ENCODE measurements at regions not wholly inside any gene's neighbourhood (a gene's known extent, or its start where the extent isn't known, plus 50 kb on each side); places are given as distances from the start of the nearest gene placed in this dataset.
"Not testable (repeated sequence)": the region's sequence is repeated elsewhere in the genome, so short reads cannot be mapped to it uniquely, and the experiment has no call there.

DNA sequence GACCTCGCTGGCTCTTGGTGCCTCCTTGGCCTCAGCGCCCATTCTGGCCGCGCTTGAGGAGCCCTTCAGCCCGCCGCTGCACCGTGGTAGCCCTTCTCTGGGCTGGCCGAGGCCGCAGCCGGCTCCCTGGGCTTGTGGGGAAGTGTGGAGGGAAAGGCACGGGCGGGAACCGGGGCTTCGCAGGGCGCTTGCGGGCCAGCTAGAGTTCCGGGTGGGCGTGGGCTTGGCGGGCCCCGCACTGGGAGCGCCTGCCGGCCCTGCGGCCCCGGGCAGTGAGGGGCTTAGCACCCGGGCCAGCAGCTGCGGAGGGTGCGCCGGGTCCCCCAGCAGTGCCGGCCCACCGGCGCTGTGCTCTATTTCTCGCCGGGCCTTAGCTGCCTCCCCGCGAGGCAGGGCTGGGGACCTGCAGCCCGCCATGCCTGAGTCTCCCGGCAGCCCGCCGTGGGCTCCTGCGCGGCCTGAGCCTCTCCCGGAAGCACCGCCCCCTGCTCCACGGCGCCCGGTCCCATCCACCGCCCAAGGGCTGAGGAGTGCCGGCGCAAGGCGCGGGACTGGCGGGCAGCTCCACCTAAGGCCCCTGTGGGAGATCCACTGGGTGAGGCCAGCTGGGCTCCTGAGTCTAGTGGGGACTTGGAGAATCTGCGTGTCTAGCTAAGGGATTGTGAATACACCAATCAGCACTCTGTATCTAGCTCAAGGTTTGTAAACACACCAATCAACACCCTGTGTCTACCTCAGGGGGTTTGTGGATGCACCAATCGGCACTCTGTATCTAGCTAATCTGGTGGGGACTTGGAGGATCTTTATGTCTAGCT, 141.1 kb downstream of the SLCO4C1 start:
- DNase-seq (ENCODE audit: low read depth), result not testable (repeated sequence)

GRCh38 chr5:102154291-102154690, 141.8 kb downstream of the SLCO4C1 start:
- no peak for DNase-seq (ENCODE audit: low read depth)

- no peak for DNase-seq (ENCODE audit: low read depth)
Measured at GRCh38 chr5:102153003-102153759, 142.9 kb downstream of the SLCO4C1 start.

GRCh38 chr5:102139029-102139428, 157.1 kb downstream of the SLCO4C1 start:
- DNase-seq (ENCODE audit: low read depth), result no peak

DNA sequence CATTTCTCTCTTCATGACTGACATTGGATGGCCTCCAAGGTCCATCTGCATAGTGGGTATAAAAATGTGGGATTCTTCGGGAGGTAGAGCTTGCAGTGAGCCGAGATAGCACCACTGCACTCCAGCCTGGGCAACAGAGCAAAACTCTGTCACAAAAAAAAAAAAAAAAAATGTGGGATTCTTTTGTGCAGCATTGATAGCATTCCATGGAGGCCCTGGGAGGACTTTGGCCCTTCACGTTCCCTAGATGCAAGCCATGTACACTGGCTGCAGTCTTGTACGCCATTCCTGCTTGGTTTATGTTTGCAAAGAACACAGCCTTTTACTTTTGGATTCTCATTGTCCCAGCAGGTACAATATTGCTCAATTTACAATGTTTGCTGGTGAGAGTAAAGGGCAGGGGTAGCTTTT, 157.8 kb downstream of the SLCO4C1 start:
- no peak for DNase-seq (ENCODE audit: low read depth)

DNA sequence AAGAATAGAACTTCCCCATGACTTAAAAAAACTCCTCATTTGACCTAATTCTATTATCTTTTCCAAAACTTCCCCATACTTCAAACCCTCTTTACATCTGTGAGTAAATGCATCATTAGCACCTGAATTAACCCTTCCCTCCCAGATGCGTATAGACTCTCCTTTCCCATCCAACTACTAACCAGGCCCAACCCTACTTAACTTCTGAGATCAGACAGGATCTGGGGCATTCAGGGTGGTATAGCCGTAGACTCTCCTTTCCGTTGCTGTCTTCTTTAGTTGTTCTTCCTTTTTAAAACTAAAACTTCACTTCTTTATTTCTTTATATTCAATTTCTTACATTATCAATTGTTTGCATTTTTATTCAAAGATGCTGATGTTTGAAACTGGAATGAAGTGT, 165.2 kb downstream of the SLCO4C1 start:
- no peak for DNase-seq (ENCODE audit: low read depth)

- DNase-seq (ENCODE audit: low read depth), result no peak
Measured at GRCh38 chr5:102130386-102130785, 165.7 kb downstream of the SLCO4C1 start.

GRCh38 chr5:102119252-102119651, 176.8 kb downstream of the SLCO4C1 start:
- DNase-seq (ENCODE audit: low read depth), result no peak

GRCh38 chr5:102115736-102116135, 180.3 kb downstream of the SLCO4C1 start:
- no peak for DNase-seq (ENCODE audit: low read depth)

- DNase-seq (ENCODE audit: low read depth), result no peak
Measured at GRCh38 chr5:102114525-102115069, 181.5 kb downstream of the SLCO4C1 start.

DNA sequence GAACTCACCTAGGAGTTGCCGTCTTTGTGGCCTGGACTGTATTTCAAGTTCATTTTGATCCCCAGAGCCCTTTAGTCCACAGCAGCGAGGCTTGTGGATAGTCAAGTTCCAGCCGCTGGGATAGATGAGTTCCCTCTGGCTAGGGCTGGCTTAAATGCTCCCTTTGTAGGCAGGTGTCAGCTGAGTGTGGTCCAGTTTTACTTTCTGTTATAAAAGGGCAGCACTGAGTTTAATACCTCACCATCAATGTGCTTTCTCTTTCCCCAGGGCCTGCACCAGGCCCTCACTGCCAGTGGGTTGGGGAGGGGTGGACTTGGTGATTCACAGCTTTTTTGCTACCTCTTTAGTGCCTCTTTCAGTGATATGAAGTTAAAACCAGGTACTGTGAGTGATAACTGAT, 188.2 kb downstream of the SLCO4C1 start:
- DNase-seq (ENCODE audit: low read depth), result no peak

GRCh38 chr5:102106599-102106998, 189.5 kb downstream of the SLCO4C1 start:
- DNase-seq (ENCODE audit: low read depth), result no peak

GRCh38 chr5:102099766-102100331, 196.2 kb downstream of the SLCO4C1 start:
- DNase-seq (ENCODE audit: low read depth), result no peak

DNA sequence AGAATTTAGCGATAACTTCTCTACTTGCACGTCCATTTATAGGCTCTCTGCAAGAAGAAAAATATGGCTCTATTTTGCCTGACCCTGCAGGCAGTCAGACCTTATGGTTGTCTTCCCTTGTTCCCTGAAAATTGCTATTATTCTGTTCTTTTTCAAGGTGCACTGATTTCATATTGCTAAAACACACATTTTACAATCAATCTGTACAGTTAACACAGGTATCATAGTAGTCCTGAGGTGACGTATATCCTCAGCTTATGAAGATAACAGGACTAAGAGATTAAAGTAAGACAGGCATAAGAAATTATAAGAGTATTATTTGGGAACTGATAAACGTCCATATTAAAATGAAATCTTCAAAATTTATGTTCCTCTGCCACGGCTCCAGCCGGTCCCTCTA, 197.0 kb downstream of the SLCO4C1 start:
- DNase-seq (ENCODE audit: low read depth), result not testable (repeated sequence)

DNA sequence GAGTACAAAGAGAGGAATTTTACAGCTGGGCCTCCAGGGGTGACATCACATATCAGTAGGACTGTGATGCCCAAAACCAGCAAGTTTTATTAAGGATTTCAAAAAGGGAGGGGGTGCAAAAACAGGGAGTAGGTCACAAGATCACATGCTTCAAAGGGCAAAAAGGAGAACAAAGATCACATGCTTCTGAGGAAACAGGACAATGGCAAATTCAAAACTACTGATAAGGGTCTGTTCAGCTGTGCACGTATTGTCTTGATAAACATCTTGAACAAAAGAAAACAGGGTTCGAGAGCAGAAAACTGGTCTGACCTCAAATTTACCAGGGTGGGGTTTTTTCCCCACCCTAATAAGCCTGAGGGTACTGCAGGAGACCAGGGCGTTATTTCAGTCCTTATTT, 197.5 kb downstream of the SLCO4C1 start:
- DNase-seq (ENCODE audit: low read depth), result not testable (repeated sequence)

- DNase-seq (ENCODE audit: low read depth), result no peak
Measured at GRCh38 chr5:102090770-102091169, 205.3 kb downstream of the SLCO4C1 start.

- no peak for DNase-seq (ENCODE audit: low read depth)
Measured at GRCh38 chr5:102089883-102090282, 206.2 kb downstream of the SLCO4C1 start.

DNA sequence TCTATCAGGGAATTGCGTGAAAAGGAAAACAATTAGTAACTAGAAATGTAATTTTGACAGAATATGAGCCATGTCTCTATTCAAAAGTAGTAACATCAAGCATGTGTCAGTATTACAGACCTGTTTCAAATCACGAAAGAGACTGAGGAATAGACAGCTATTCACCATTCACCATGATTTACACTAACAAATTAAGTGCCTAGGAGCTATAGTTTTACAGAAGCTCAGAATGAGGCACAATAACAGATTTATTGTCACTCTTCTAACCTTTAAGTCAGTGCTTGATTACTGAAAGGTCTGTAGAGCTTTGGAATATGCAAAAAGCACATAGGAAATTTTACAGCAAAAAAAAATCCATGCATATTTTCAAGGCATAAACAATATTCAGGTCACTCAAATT, 208.2 kb downstream of the SLCO4C1 start:
- DNase-seq (ENCODE audit: low read depth), result no peak

DNA sequence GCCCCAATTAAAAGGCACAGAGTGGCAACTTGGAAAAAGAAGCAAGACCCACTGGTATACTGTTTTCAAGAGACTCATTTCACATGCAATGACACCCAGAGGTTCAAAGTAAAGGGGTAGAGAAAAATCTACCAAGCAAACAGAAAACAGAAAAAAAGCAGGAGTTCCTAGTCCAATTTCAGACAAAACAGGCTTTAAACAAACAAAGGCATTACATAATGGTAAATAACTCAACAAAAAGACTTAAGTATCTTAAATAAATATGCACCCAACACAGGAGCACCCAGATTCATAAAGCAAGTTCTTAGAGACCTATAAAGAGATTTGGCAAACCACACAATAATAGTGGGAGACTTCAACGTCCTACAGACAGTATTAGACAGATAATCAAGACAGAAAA, 215.8 kb downstream of the SLCO4C1 start:
- no peak for DNase-seq (ENCODE audit: low read depth)

DNA sequence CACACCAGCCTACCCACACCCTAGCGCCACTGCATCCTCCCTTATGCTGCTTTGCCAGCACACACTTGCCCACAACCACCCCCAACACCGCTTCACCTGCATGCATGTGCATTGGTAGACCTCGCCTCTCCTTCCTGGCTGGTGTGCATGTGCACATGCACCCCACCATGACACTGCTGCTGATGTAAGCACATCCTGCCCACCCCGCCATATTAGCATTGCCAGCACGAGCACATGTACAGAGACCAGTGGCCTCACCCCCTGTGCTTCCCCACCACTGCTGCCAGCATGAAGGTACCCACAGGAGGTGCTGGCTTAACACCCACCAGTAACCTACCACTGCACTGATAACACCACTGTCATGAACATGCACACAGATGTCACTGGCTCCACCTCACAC, 218.2 kb downstream of the SLCO4C1 start:
- DNase-seq (ENCODE audit: low read depth), result no peak

- no peak for DNase-seq (ENCODE audit: low read depth)
Measured at GRCh38 chr5:102069974-102070373, 226.1 kb downstream of the SLCO4C1 start.

- DNase-seq (ENCODE audit: low read depth), result no peak
Measured at GRCh38 chr5:102068870-102069269, 227.2 kb downstream of the SLCO4C1 start.

DNA sequence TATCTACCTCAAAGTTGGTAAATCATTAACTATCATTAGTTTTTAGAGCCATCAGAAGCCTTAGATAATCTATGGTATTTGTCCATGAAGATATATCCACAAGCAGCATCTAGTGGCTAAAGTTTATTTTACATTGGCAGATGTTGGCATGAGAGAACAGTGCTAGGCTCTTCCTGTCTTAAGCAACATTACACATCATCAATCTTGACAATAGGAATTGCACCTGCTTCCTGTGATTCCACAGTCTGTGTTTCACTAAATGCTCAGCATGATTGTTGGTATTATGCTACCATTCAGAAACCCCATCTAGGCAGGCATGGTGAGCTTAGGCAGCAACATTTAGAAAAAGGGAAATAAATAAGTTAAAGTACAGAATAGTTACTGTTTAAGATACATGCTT, 246.6 kb downstream of the SLCO4C1 start:
- DNase-seq (ENCODE audit: low read depth), result no peak
